ENCODE measurements at regions not wholly inside any gene's neighbourhood (a gene's known extent, or its start where the extent isn't known, plus 50 kb on each side); places are given as distances from the start of the nearest gene placed in this dataset.

DNA sequence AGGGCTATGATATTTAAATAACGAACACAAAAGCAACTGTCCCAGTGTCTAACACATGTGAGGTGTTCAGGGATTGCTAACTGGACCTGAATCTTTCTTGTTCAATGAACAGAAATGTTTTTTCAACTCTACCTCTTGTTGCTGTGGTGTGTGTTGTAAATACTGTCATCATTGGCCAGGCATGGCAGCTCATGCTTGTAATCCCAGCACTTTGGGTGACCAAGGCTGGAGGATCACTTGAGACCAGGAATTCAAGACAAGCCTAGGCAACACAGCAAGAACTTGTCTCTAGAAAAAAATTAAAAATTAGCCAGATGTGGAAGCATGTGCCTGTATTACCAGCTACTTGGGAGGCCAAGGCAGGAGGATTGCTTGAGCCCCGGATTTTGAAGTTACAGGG lies 1250.9 kb downstream of the TYW1 start:
- TF ChIP-seq, protein P1, sequence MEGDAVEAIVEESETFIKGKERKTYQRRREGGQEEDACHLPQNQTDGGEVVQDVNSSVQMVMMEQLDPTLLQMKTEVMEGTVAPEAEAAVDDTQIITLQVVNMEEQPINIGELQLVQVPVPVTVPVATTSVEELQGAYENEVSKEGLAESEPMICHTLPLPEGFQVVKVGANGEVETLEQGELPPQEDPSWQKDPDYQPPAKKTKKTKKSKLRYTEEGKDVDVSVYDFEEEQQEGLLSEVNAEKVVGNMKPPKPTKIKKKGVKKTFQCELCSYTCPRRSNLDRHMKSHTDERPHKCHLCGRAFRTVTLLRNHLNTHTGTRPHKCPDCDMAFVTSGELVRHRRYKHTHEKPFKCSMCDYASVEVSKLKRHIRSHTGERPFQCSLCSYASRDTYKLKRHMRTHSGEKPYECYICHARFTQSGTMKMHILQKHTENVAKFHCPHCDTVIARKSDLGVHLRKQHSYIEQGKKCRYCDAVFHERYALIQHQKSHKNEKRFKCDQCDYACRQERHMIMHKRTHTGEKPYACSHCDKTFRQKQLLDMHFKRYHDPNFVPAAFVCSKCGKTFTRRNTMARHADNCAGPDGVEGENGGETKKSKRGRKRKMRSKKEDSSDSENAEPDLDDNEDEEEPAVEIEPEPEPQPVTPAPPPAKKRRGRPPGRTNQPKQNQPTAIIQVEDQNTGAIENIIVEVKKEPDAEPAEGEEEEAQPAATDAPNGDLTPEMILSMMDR (IDR thresholded peaks at IDR 0.05; ENCODE audit: low read depth, low read length), result no peak
- TF ChIP-seq EZH2phosphoT487 (IDR thresholded peaks at IDR 0.05; ENCODE audit: low read depth), result no peak

All from OCI-LY3 (cell line).